ENCODE measurements at regions not wholly inside any gene's neighbourhood (a gene's known extent, or its start where the extent isn't known, plus 50 kb on each side); places are given as distances from the start of the nearest gene placed in this dataset.

DNA sequence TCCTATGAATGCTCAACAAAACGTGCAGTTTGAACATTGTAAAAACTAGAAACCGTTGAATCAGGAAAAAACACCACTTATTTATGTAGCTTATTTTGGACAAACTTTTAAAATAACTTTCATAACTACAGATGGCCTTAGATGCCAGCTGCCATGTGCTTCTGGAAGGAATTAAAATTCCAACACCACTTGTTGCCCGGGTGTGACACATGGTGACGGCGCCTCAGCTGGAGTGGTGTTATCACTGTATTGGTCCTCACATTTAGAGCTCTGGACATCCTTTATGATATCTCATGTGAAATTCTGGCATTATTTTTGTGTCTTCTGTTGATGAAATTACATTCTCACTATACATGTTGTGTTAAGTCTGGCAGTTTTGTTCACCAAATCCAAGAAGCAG, 211.0 kb downstream of the IPO8 start:
- ATAC-seq = no peak
- Histone ChIP-seq H3K4me3 (no peak overlapping the region), H3K27ac (no peak overlapping the region), H3K36me3 (no peaks in the 10 kb centered on the region), H3K27me3 (no peaks in the 10 kb centered on the region), H3K4me1 (no peaks in the 10 kb centered on the region), H3K9me3 (no peaks in the 10 kb centered on the region)
- 72 to 83% methylated on average over 5 of the region's 5 CpGs for WGBS, 2 donors (ENCODE audit: low coverage in 1 of 2)
- TF ChIP-seq EP300 (IDR thresholded peaks at IDR 0.05) (no peak), POLR2AphosphoS5 (IDR thresholded peaks at IDR 0.05) (no peak), POLR2A (IDR thresholded peaks at IDR 0.05) (no peak)
- TF ChIP-seq, protein P1, sequence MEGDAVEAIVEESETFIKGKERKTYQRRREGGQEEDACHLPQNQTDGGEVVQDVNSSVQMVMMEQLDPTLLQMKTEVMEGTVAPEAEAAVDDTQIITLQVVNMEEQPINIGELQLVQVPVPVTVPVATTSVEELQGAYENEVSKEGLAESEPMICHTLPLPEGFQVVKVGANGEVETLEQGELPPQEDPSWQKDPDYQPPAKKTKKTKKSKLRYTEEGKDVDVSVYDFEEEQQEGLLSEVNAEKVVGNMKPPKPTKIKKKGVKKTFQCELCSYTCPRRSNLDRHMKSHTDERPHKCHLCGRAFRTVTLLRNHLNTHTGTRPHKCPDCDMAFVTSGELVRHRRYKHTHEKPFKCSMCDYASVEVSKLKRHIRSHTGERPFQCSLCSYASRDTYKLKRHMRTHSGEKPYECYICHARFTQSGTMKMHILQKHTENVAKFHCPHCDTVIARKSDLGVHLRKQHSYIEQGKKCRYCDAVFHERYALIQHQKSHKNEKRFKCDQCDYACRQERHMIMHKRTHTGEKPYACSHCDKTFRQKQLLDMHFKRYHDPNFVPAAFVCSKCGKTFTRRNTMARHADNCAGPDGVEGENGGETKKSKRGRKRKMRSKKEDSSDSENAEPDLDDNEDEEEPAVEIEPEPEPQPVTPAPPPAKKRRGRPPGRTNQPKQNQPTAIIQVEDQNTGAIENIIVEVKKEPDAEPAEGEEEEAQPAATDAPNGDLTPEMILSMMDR (IDR thresholded peaks at IDR 0.05) = no peak

DNA sequence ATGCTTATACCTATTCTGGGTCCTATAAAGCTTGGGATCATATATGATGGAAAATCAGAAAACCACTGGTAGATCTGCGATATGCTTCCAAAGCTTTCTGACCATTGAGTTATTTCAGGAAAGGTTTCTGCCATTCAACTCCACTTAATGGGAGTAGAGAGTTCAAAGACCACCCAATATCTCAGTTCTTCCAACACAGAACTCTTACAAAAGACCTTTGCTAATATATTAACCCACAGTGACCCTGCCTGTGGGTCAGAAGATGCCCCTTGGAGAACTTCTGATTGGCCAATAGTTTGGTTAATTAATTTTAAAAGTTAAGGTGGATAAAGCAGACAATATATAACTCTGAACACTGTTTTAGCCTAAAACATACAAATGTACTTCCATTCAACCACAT, 213.0 kb downstream of the IPO8 start:
- Histone ChIP-seq H3K4me1 (no peaks in the 10 kb centered on the region), H3K27me3 (no peaks in the 10 kb centered on the region), H3K27ac (no peak overlapping the region), H3K9me3 (no peaks in the 10 kb centered on the region), H3K36me3 (no peaks in the 10 kb centered on the region), H3K4me3 (no peak overlapping the region)
- ATAC-seq = no peak
- WGBS, 2 donors (ENCODE audit: low coverage in 1 of 2) = 86 to 100% methylated on average over 1 of the region's 1 CpG
- TF ChIP-seq, protein P1 (IDR thresholded peaks at IDR 0.05) = no peak
- TF ChIP-seq POLR2A (IDR thresholded peaks at IDR 0.05) = no peak
- no peak for TF ChIP-seq POLR2AphosphoS5 (IDR thresholded peaks at IDR 0.05)
- no peak for TF ChIP-seq EP300 (IDR thresholded peaks at IDR 0.05)

DNA sequence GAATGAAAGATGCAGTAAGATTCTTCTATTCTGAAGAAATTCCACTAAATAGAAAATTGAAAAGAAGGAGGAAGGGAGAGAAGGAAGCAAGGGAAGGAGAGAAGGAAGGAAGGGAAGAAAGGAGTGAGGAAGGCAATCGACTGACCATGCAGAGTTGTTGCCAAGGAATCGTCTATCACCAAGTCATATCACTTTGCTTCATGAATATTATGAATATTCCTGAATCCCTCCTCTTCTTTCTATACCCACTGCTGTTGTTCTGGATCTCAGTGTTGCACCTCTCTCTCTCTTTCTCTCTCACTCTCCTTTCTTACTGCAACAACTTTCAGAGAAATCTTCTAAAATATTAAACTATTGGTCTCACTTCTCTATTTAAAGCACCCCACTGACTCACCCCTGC, 222.4 kb downstream of the IPO8 start:
- peaks cover 0 to 14% (median 0%) of the 10 kb centered on the region in 3 donors for H3K9me3 ChIP-seq
- 65 to 66% methylated on average over 2 of the region's 2 CpGs for WGBS, 2 donors (ENCODE audit: low coverage in 1 of 2)

DNA sequence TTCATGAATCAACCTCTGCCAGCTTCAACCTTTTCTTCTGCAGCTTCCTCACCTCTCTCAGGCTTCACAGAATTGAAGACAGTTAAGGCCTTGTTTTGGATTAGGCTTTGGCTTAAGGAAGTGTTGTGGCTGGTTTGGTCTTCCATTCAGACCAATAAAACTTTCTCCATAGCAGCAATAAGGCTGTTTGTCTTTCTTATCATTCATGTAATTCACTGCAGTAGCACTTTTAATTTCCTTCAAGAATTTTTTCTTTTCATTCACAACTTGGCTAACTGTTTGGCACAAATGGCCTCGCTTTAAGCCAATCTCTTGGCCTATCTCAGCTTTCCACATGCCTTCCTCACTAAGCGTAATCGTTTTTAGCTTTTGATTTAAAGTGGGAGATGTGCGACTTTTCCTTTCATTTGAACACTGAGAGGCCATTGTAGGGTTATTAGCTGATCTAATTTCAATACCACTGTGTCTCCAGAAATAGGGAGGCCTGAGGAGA, 229.5 kb downstream of the IPO8 start:
- H3K4me1 ChIP-seq = no peaks in the 10 kb centered on the region
- no peak overlapping the region for H3K27ac ChIP-seq
- ATAC-seq = no peak
- TF ChIP-seq POLR2AphosphoS5 (IDR thresholded peaks at IDR 0.05) (no peak), POLR2A (IDR thresholded peaks at IDR 0.05) (no peak), EP300 (IDR thresholded peaks at IDR 0.05) (no peak)
- TF ChIP-seq, protein P1 (IDR thresholded peaks at IDR 0.05) = no peak
- no peaks in the 10 kb centered on the region for H3K27me3 ChIP-seq
- H3K4me3 ChIP-seq = no peak overlapping the region
- 58 to 89% methylated on average over 3 to 4 of the region's 4 CpGs for WGBS, 2 donors (ENCODE audit: low coverage in 1 of 2)
- no peaks in the 10 kb centered on the region for H3K36me3 ChIP-seq
- H3K9me3 ChIP-seq = peaks cover 0 to 14% (median 0%) of the 10 kb centered on the region in 3 donors

More for the DNA sequence above, 222.4 kb downstream of the IPO8 start:
- Histone ChIP-seq H3K36me3 (no peaks in the 10 kb centered on the region), H3K4me3 (no peak overlapping the region), H3K4me1 (no peaks in the 10 kb centered on the region), H3K27ac (no peak overlapping the region), H3K27me3 (no peaks in the 10 kb centered on the region)
- TF ChIP-seq, protein P1 (IDR thresholded peaks at IDR 0.05) = no peak
- no peak for TF ChIP-seq POLR2A (IDR thresholded peaks at IDR 0.05)
- TF ChIP-seq EP300 (IDR thresholded peaks at IDR 0.05) = no peak
- TF ChIP-seq POLR2AphosphoS5 (IDR thresholded peaks at IDR 0.05) = no peak
- no peak for ATAC-seq

DNA sequence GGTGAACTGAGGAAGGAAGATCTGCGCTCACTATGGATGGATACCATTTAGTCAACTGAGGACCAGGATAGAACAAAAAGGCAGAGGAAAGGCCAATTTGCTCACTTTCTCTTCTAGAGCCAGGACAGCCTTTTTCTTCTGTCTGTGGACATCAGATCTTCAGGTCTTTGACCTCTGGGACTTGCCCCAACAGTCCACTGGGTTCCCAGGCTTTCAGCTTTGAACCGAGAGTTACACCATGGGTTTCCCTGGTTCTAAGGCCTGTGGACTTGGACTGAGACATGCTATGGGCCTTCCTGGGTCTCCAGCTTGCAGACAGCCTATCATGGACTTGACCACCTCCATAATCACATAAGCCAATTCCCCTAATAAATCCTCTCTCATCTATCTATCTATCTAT, 232.0 kb downstream of the IPO8 start:
- no peaks in the 10 kb centered on the region for H3K27me3 ChIP-seq
- ATAC-seq = no peak
- WGBS, 2 donors (ENCODE audit: low coverage in 1 of 2) = 54 to 100% methylated on average over 2 of the region's 2 CpGs
- no peaks in the 10 kb centered on the region for H3K9me3 ChIP-seq
- no peak for TF ChIP-seq POLR2A (IDR thresholded peaks at IDR 0.05)
- TF ChIP-seq, protein P1 (IDR thresholded peaks at IDR 0.05) = no peak
- TF ChIP-seq POLR2AphosphoS5 (IDR thresholded peaks at IDR 0.05) = no peak
- TF ChIP-seq EP300 (IDR thresholded peaks at IDR 0.05) = no peak
- no peak overlapping the region for H3K27ac ChIP-seq
- H3K4me3 ChIP-seq = no peak overlapping the region
- H3K36me3 ChIP-seq = no peaks in the 10 kb centered on the region
- H3K4me1 ChIP-seq = no peaks in the 10 kb centered on the region

All from gastroesophageal sphincter (tissue), 4 donors.